ENCODE measurements at regions not wholly inside any gene's neighbourhood (a gene's known extent, or its start where the extent isn't known, plus 50 kb on each side); places are given as distances from the start of the nearest gene placed in this dataset.

DNA sequence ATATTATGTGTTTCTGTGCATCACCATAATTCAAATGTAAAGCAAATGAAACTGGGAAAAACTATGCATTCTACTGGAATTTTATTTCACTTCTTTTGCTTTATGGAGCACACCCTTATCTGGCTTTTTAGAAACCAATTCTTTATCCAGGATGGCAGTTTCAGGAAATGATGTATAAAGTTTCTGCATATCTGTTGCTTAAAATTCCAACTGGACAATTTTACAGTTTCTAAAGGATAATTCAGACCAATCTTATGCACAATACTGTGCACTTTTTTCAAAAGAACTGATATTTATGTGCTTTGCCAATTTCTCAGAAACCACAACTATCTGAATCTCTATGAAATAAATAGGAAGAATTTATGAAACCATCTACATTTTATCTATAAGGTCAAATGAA is 246.5 kb upstream of the MIR17HG start:
- Histone ChIP-seq H3K27me3 (ENCODE audit: insufficient read depth, low read length) (no peaks in the 10 kb centered on the region), H3K27ac (ENCODE audit: low read length) (no peak overlapping the region), H3K36me3 (ENCODE audit: insufficient read depth, low read depth, low read length) (no peaks in the 10 kb centered on the region), H3K9me3 (ENCODE audit: insufficient read depth, low read depth, low read length) (no peaks in the 10 kb centered on the region), H3K9ac (ENCODE audit: low read depth, low read length) (no peak overlapping the region), H3K4me1 (ENCODE audit: insufficient read depth, low read length) (peaks cover 5% of the 10 kb centered on the region; the same call in 1 of the 2 replicates), H3K4me3 (ENCODE audit: low read length) (no peak overlapping the region)

DNA sequence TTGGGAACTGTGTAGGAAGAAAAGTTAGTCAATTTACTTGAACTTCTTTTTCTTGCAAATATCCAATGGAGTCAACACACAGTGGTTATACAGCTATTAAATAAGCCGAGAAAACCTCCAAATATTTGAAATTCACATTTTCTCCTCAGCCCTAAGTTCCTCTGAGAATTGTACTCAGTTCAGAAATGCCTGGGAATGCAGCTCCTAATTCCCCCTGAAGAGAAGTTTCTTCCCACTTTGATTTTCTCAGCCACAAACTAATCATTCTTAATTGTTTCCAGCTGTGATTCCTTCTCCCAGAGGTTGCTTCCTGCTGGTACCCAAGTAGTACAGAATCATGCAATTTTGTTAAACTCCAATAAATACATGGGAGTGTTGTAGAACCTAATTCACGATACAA is 246.1 kb upstream of the MIR17HG start:
- Histone ChIP-seq H3K27ac (ENCODE audit: low read length) (no peak overlapping the region), H3K9ac (ENCODE audit: low read depth, low read length) (no peak overlapping the region), H3K9me3 (ENCODE audit: insufficient read depth, low read depth, low read length) (no peaks in the 10 kb centered on the region), H3K36me3 (ENCODE audit: insufficient read depth, low read depth, low read length) (no peaks in the 10 kb centered on the region), H3K4me1 (ENCODE audit: insufficient read depth, low read length) (peaks cover 5% of the 10 kb centered on the region; the same call in 1 of the 2 replicates), H3K27me3 (ENCODE audit: insufficient read depth, low read length) (no peaks in the 10 kb centered on the region), H3K4me3 (ENCODE audit: low read length) (no peak overlapping the region)

DNA sequence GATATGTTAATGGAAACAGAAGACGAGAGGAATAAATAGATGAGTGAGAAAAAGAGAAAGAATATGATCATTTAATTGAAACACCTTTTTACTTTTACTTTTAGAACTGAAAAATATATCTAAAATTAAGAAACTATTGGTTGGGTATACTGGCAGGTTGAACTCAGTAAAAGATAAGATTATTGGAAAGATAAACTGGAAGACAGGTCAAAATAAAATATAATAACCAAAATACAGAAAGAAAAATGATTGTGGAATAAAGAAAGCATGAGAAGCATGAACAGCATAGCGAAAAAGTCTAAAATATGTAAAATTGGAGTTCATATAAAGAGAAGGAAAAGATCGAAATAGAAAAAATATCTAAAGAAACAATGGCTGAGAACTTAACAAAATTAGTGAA is 242.2 kb upstream of the MIR17HG start:
- H3K4me3 ChIP-seq (ENCODE audit: low read length) = no peak overlapping the region
- H3K36me3 ChIP-seq (ENCODE audit: insufficient read depth, low read depth, low read length) = no peaks in the 10 kb centered on the region
- H3K9ac ChIP-seq (ENCODE audit: low read depth, low read length) = no peak overlapping the region
- no peak overlapping the region for H3K27ac ChIP-seq (ENCODE audit: low read length)
- peaks cover 5% of the 10 kb centered on the region; the same call in 1 of the 2 replicates for H3K4me1 ChIP-seq (ENCODE audit: insufficient read depth, low read length)
- H3K27me3 ChIP-seq (ENCODE audit: insufficient read depth, low read length) = no peaks in the 10 kb centered on the region
- H3K9me3 ChIP-seq (ENCODE audit: insufficient read depth, low read depth, low read length) = no peaks in the 10 kb centered on the region

DNA sequence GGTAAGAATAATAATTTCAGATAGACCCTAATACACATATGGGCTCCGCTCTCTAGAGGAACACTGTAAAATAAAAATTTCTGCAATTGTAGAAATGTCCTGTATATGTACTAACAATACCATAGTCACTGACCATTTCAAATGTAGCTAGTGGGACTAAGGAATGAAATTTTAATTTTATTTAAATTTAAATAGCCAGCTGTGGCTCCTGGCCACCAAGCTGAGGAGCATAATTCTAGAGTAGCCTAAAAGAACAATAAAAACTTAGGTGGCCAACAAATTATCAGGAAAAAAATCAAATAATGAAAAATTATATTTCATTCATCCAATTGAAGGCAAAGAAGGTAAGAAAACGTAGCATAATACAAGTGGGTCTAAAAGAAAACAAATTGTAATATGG is 240.9 kb upstream of the MIR17HG start:
- Histone ChIP-seq H3K27me3 (ENCODE audit: insufficient read depth, low read length) (no peaks in the 10 kb centered on the region), H3K4me3 (ENCODE audit: low read length) (no peak overlapping the region), H3K9me3 (ENCODE audit: insufficient read depth, low read depth, low read length) (no peaks in the 10 kb centered on the region), H3K9ac (ENCODE audit: low read depth, low read length) (no peak overlapping the region), H3K36me3 (ENCODE audit: insufficient read depth, low read depth, low read length) (no peaks in the 10 kb centered on the region), H3K4me1 (ENCODE audit: insufficient read depth, low read length) (no peaks in the 10 kb centered on the region), H3K27ac (ENCODE audit: low read length) (no peak overlapping the region)

DNA sequence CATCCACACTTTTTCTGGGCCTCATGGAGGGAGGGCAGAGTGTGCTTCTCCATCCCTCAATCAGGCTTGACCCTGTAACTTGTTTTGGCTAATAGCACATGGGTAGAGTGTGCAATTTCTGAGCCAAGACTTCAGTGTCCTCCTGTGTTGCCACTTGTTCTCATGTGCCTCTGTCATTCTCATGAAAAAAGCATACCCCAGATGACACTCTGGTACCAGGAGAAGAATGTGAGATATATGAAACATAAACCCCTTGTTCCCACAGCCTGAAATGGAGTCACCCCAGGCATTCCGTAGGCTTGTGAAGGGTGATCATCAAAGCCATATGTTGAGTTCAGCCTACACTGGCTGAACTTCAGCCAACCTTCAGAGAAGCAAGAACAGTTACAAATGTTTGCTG is 239.2 kb upstream of the MIR17HG start:
- Histone ChIP-seq H3K4me3 (ENCODE audit: low read length) (no peak overlapping the region), H3K9me3 (ENCODE audit: insufficient read depth, low read depth, low read length) (no peaks in the 10 kb centered on the region), H3K9ac (ENCODE audit: low read depth, low read length) (no peak overlapping the region), H3K4me1 (ENCODE audit: insufficient read depth, low read length) (no peaks in the 10 kb centered on the region), H3K36me3 (ENCODE audit: insufficient read depth, low read depth, low read length) (no peaks in the 10 kb centered on the region), H3K27ac (ENCODE audit: low read length) (no peak overlapping the region), H3K27me3 (ENCODE audit: insufficient read depth, low read length) (no peaks in the 10 kb centered on the region)

DNA sequence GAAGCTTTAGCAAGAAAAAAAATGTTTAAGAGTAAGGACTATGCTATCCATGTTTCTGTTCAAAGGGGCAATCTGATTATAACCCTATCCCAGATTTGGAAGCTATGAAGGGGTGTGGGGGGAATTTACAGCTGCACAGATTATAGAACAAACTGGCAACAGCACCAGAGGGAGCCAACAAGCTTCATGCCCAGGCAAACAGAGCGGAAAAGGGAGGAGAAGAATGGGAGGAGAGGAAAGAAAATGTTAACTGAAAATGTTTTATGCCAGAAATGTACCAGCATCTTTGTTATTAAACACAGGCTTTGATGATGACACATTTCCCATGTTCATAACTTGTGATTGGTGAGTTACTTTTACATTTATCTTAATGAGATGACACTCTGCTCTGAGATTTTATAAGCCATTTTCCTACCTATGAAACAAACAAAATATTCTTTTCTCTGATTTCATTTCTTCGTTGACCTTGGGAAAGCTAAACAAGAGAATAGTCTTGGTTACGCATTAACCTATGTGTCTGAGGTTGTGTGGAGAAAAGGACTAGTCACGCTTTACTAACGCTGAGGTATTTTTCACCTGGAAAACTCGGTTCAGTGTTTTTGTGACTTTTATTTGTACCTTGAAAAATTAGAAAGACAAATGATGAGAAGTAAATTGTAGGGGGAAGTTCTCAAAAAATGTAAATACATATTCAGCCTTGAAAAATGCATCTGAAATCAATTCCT is 235.8 kb upstream of the MIR17HG start:
- H3K4me3 ChIP-seq (ENCODE audit: low read length) = no peak overlapping the region
- H3K27ac ChIP-seq (ENCODE audit: low read length) = no peak overlapping the region
- no peaks in the 10 kb centered on the region for H3K36me3 ChIP-seq (ENCODE audit: insufficient read depth, low read depth, low read length)
- H3K9ac ChIP-seq (ENCODE audit: low read depth, low read length) = no peak overlapping the region
- H3K9me3 ChIP-seq (ENCODE audit: insufficient read depth, low read depth, low read length) = no peaks in the 10 kb centered on the region
- H3K4me1 ChIP-seq (ENCODE audit: insufficient read depth, low read length) = no peaks in the 10 kb centered on the region
- no peaks in the 10 kb centered on the region for H3K27me3 ChIP-seq (ENCODE audit: insufficient read depth, low read length)

DNA sequence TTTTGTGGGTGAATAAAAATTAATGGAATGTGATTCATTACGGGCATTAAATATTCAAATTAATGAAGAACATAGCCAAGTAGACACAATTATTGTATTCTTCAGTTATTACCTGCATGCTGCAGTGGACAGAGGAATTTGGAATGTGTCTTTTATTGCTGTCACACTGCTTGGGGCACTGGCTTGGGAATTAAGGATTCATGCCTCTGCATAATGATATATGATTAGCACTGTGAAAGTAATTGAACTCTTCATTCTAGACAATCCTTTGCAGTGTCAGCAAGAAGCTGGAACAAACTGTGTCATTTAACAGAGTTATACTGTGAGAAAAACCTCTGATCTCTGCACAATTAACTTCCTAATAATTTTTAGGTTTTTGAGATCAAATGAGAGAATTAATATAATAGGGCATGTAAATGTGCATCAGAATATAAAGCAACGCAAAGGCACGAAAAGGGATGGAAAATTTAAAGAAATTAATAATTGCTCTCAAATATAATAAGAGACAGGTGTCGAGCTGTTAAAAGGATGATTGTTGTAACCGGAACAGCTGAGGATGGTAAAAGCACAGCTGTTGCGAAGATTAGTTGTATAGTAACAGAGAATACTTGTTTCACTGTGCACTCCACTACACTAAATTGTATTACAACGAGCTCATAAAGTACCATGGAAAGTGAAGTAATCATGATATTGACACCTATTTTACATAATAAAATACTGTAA is 235.1 kb upstream of the MIR17HG start:
- H3K9ac ChIP-seq (ENCODE audit: low read depth, low read length) = no peak overlapping the region
- no peaks in the 10 kb centered on the region for H3K27me3 ChIP-seq (ENCODE audit: insufficient read depth, low read length)
- no peaks in the 10 kb centered on the region for H3K36me3 ChIP-seq (ENCODE audit: insufficient read depth, low read depth, low read length)
- H3K9me3 ChIP-seq (ENCODE audit: insufficient read depth, low read depth, low read length) = no peaks in the 10 kb centered on the region
- H3K27ac ChIP-seq (ENCODE audit: low read length) = no peak overlapping the region
- no peaks in the 10 kb centered on the region for H3K4me1 ChIP-seq (ENCODE audit: insufficient read depth, low read length)
- H3K4me3 ChIP-seq (ENCODE audit: low read length) = no peak overlapping the region

DNA sequence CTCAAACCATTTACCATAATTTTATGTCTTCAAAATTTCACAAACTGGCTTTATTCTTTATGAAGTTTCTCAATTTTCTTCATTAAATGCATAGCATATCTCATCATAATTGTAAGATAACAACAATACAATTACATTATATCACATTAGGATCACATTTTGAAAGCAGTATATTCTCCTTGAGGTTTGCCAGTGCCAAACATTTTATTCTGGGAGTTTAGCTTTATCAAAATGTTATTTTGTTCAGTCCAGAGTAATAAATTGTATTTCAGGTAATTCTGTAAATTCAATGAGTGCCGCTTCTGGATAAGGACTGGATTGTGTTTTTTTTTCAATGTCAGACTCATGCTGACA is 234.6 kb upstream of the MIR17HG start:
- H3K36me3 ChIP-seq (ENCODE audit: insufficient read depth, low read depth, low read length) = no peaks in the 10 kb centered on the region
- H3K9me3 ChIP-seq (ENCODE audit: insufficient read depth, low read depth, low read length) = no peaks in the 10 kb centered on the region
- H3K4me1 ChIP-seq (ENCODE audit: insufficient read depth, low read length) = no peaks in the 10 kb centered on the region
- no peak overlapping the region for H3K4me3 ChIP-seq (ENCODE audit: low read length)
- no peaks in the 10 kb centered on the region for H3K27me3 ChIP-seq (ENCODE audit: insufficient read depth, low read length)
- no peak overlapping the region for H3K27ac ChIP-seq (ENCODE audit: low read length)
- H3K9ac ChIP-seq (ENCODE audit: low read depth, low read length) = no peak overlapping the region

DNA sequence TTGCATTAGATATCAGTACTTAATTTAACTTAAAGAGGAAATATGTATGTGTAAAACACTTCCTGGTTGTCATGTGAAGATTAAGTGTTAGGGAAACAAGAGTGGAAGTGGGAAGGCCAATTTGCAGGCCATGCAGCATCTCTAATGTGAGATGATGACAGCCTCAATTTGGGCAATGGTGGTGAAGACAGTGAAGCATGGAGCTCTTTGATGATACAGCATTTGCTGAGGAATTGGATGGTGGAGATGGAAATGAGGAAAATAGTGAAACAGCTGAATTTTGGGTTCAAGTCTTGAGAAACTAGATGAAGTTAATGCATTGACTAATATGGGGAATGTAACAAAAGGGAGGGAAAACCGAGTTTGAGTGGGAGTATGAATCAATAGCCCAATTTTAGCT is 231.7 kb upstream of the MIR17HG start:
- Histone ChIP-seq H3K4me1 (ENCODE audit: insufficient read depth, low read length) (no peaks in the 10 kb centered on the region), H3K9ac (ENCODE audit: low read depth, low read length) (no peak overlapping the region), H3K9me3 (ENCODE audit: insufficient read depth, low read depth, low read length) (no peaks in the 10 kb centered on the region), H3K27ac (ENCODE audit: low read length) (no peak overlapping the region), H3K4me3 (ENCODE audit: low read length) (no peak overlapping the region), H3K36me3 (ENCODE audit: insufficient read depth, low read depth, low read length) (no peaks in the 10 kb centered on the region), H3K27me3 (ENCODE audit: insufficient read depth, low read length) (no peaks in the 10 kb centered on the region)

DNA sequence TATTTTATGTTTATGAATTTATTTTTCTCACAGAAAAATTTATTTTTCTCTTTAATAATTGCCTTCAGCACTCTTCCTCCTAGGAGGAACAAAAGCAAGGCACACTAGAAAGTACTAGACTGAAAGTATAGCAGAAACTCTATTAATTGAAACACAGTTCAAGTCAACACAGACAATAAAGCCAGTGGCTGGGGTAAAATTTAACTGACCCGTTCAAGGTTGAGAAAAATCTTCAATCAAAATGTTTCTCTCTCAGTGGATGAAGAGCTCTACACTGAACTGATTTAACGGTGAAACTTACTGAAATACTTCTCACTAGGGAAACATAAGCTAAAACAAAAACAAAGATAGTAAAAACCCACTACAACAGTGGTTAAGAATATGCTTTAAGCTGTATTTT is 230.1 kb upstream of the MIR17HG start:
- H3K4me1 ChIP-seq (ENCODE audit: insufficient read depth, low read length) = no peaks in the 10 kb centered on the region
- H3K36me3 ChIP-seq (ENCODE audit: insufficient read depth, low read depth, low read length) = no peaks in the 10 kb centered on the region
- no peak overlapping the region for H3K27ac ChIP-seq (ENCODE audit: low read length)
- no peak overlapping the region for H3K9ac ChIP-seq (ENCODE audit: low read depth, low read length)
- no peak overlapping the region for H3K4me3 ChIP-seq (ENCODE audit: low read length)
- no peaks in the 10 kb centered on the region for H3K9me3 ChIP-seq (ENCODE audit: insufficient read depth, low read depth, low read length)
- no peaks in the 10 kb centered on the region for H3K27me3 ChIP-seq (ENCODE audit: insufficient read depth, low read length)

DNA sequence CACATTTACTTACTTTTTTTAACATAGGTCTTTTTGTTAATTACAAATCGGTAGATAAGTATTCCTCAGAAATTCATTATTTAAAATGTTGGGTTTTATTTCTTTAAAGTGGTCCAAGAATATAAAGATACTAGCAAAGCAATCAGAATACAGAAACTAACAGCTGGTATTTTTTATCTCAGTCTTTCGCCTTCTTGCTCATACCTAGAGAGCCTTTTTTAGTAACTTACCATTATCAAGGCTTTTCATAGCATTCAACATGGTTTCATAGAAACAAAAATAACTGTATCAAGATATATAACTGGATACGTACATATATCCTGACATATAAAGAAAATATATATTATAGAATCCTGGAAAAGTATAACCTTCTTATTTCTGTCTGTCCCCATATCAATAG is 227.8 kb upstream of the MIR17HG start:
- H3K9ac ChIP-seq (ENCODE audit: low read depth, low read length) = no peak overlapping the region
- H3K27ac ChIP-seq (ENCODE audit: low read length) = no peak overlapping the region
- no peak overlapping the region for H3K4me3 ChIP-seq (ENCODE audit: low read length)
- no peaks in the 10 kb centered on the region for H3K36me3 ChIP-seq (ENCODE audit: insufficient read depth, low read depth, low read length)
- H3K27me3 ChIP-seq (ENCODE audit: insufficient read depth, low read length) = no peaks in the 10 kb centered on the region
- H3K9me3 ChIP-seq (ENCODE audit: insufficient read depth, low read depth, low read length) = no peaks in the 10 kb centered on the region
- H3K4me1 ChIP-seq (ENCODE audit: insufficient read depth, low read length) = peaks cover 4% of the 10 kb centered on the region; the same call in 1 of the 2 replicates

DNA sequence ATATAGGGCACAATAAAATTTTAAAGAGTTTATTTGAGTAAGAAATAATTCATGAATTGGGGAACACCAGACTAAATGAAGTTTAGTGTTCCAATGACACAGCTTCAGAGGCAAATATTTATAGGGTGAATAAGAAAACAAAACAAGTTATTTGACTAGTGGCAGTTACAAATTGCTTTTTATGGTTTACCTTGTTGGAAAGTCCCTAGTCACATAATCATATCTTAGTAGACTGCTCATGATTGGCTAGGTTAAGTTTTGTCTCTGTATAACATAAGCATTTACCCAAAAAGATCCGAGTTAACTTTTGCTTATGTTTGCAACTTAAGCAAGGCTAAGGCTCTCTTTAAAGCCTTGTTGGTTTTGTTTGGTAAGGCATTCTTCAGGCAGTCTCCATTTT is 224.7 kb upstream of the MIR17HG start:
- Histone ChIP-seq H3K4me1 (ENCODE audit: insufficient read depth, low read length) (peaks cover 4% of the 10 kb centered on the region), H3K36me3 (ENCODE audit: insufficient read depth, low read depth, low read length) (no peaks in the 10 kb centered on the region), H3K9me3 (ENCODE audit: insufficient read depth, low read depth, low read length) (no peaks in the 10 kb centered on the region), H3K27me3 (ENCODE audit: insufficient read depth, low read length) (no peaks in the 10 kb centered on the region), H3K27ac (ENCODE audit: low read length) (no peak overlapping the region), H3K9ac (ENCODE audit: low read depth, low read length) (no peak overlapping the region), H3K4me3 (ENCODE audit: low read length) (no peak overlapping the region)
